ENCODE measurements at regions not wholly inside any gene's neighbourhood (a gene's known extent, or its start where the extent isn't known, plus 50 kb on each side); places are given as distances from the start of the nearest gene placed in this dataset.

GRCh38 chr4:12879496-12879895 is 604.6 kb downstream of the RAB28 start:
- Histone ChIP-seq H3K9me3 (ENCODE audit: control insufficient read depth, low read length) (no peaks in the 10 kb centered on the region), H3K27me3 (ENCODE audit: control insufficient read depth, insufficient read depth, low read length) (no peaks in the 10 kb centered on the region), H3K4me1 (no peaks in the 10 kb centered on the region), H3K4me3 (ENCODE audit: low read depth, low read length) (no peak overlapping the region), H3K36me3 (ENCODE audit: control insufficient read depth, insufficient read depth, low read length) (no peaks in the 10 kb centered on the region), H3K4me2 (ENCODE audit: low read length) (no peak overlapping the region), H3K9ac (no peak overlapping the region), H2AFZ (no peak overlapping the region), H3K79me2 (no peaks in the 10 kb centered on the region), H3K27ac (no peak overlapping the region)
- TF ChIP-seq CTCF (IDR thresholded peaks at IDR 0.05): no peak

- H3K36me3 ChIP-seq (ENCODE audit: control insufficient read depth, insufficient read depth, low read length): no peaks in the 10 kb centered on the region
- H3K9me3 ChIP-seq (ENCODE audit: control insufficient read depth, low read length): no peaks in the 10 kb centered on the region
- no peaks in the 10 kb centered on the region for H3K27me3 ChIP-seq (ENCODE audit: control insufficient read depth, insufficient read depth, low read length)
- no peak overlapping the region for H3K27ac ChIP-seq
- H3K4me3 ChIP-seq (ENCODE audit: low read depth, low read length): no peak overlapping the region
- H3K4me1 ChIP-seq: no peaks in the 10 kb centered on the region
- H3K9ac ChIP-seq: no peak overlapping the region
- H3K79me2 ChIP-seq: no peaks in the 10 kb centered on the region
- no peak overlapping the region for H3K4me2 ChIP-seq (ENCODE audit: low read length)
- no peak for TF ChIP-seq CTCF (IDR thresholded peaks at IDR 0.05)
- H2AFZ ChIP-seq: no peak overlapping the region
Observed at GRCh38 chr4:12875640-12876243, 608.4 kb downstream of the RAB28 start.

- H3K4me2 ChIP-seq (ENCODE audit: low read length): no peak overlapping the region
- H3K79me2 ChIP-seq: no peaks in the 10 kb centered on the region
- no peaks in the 10 kb centered on the region for H3K36me3 ChIP-seq (ENCODE audit: control insufficient read depth, insufficient read depth, low read length)
- no peaks in the 10 kb centered on the region for H3K9me3 ChIP-seq (ENCODE audit: control insufficient read depth, low read length)
- no peaks in the 10 kb centered on the region for H3K27me3 ChIP-seq (ENCODE audit: control insufficient read depth, insufficient read depth, low read length)
- H2AFZ ChIP-seq: no peak overlapping the region
- H3K4me1 ChIP-seq: no peaks in the 10 kb centered on the region
- no peak overlapping the region for H3K27ac ChIP-seq
- no peak overlapping the region for H3K9ac ChIP-seq
- H3K4me3 ChIP-seq (ENCODE audit: low read depth, low read length): no peak overlapping the region
- no peak for TF ChIP-seq CTCF (IDR thresholded peaks at IDR 0.05)
Observed at GRCh38 chr4:12873351-12873750, 610.8 kb downstream of the RAB28 start.

- TF ChIP-seq CTCF (IDR thresholded peaks at IDR 0.05): no peak
- no peak overlapping the region for H3K27ac ChIP-seq
Observed at GRCh38 chr4:12861422-12861821, 622.7 kb downstream of the RAB28 start.

More at GRCh38 chr4:12861422-12861821, 622.7 kb downstream of the RAB28 start:
- H3K27me3 ChIP-seq (ENCODE audit: control insufficient read depth, insufficient read depth, low read length): no peaks in the 10 kb centered on the region
- no peaks in the 10 kb centered on the region for H3K36me3 ChIP-seq (ENCODE audit: control insufficient read depth, insufficient read depth, low read length)
- H3K9ac ChIP-seq: no peak overlapping the region
- no peaks in the 10 kb centered on the region for H3K9me3 ChIP-seq (ENCODE audit: control insufficient read depth, low read length)
- no peak overlapping the region for H2AFZ ChIP-seq
- no peaks in the 10 kb centered on the region for H3K4me1 ChIP-seq
- no peak overlapping the region for H3K4me2 ChIP-seq (ENCODE audit: low read length)
- no peaks in the 10 kb centered on the region for H3K79me2 ChIP-seq
- H3K4me3 ChIP-seq (ENCODE audit: low read depth, low read length): no peak overlapping the region
